Activated naive CD8-positive, alpha-beta T cell treated with anti-CD3 and anti-CD28 coated beads, Interleukin-2, amount 10 ng/mL, durations not matched to agents 7 days and 5 days (primary cell): ENCODE measurements at regions not wholly inside any gene's neighbourhood (a gene's known extent, or its start where the extent isn't known, plus 50 kb on each side); places are given as distances from the start of the nearest gene placed in this dataset.
"Not testable (repeated sequence)": the region's sequence is repeated elsewhere in the genome, so short reads cannot be mapped to it uniquely, and the experiment has no call there.

Source experiments
- ATAC-seq: fragments of 150-1000 bp; cut with Tn5 transposase; one replicate; pipeline ENCODE4 v1.10.0; 2021; ENCODE audit warnings: low read depth, moderate library complexity
- POLR2A ChIA-PET: fragments of 350-600 bp; sonication (Branson Sonifier 250); formaldehyde crosslinking; loops from one replicate; lab custom pipeline; 2021; ENCODE audit warnings: antibody characterized with exemption; lab: Charles Lee
- DNase-seq: peaks from one replicate; pipeline ENCODE4 v3.0.0; 2021
- H3K27ac Mint-ChIP-seq: one replicate; pipeline ENCODE4 v1.8.0; 2022; ENCODE audit warnings: mild to moderate bottlenecking, mixed read lengths
- H3K27me3 Mint-ChIP-seq: one replicate; pipeline ENCODE4 v1.8.0; 2022; ENCODE audit warnings: mild to moderate bottlenecking, moderate library complexity, mixed read lengths
- H3K36me3 Mint-ChIP-seq: one replicate; pipeline ENCODE4 v1.8.0; 2021; ENCODE audit warnings: mild to moderate bottlenecking, mixed read lengths
- H3K4me1 Mint-ChIP-seq: one replicate; pipeline ENCODE4 v1.8.0; 2021; ENCODE audit warnings: mixed read lengths
- H3K4me3 Mint-ChIP-seq: one replicate; pipeline ENCODE4 v1.8.0; 2022; ENCODE audit warnings: mild to moderate bottlenecking, moderate library complexity, mixed read lengths
- H3K9me3 Mint-ChIP-seq: one replicate; pipeline ENCODE4 v1.8.0; 2021; ENCODE audit warnings: mixed read lengths

DNA sequence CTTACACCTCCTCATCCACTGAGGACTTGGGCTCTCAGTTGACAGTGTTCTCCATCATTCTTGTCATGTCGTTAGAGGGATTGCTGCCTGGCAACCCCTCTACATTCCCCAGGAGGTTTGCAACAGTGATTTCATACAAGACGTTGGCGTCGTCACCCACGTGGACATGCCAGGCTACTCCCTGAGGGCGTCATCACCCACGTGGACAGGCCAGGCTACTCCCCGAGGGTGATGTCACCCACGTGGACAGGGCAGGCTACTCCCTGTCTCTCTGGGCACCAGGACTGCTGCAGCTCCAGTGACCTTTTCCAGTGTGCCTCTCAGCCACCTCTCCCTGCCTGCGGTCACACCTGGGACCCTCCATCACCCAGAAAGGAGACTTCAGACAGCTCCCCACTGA, 117.4 kb downstream of the SEPTIN7 start:
- H3K27me3 Mint-ChIP-seq, POLR2A ChIA-PET, DNase-seq, H3K36me3 Mint-ChIP-seq, ATAC-seq, H3K9me3 Mint-ChIP-seq, H3K27ac Mint-ChIP-seq, H3K4me3 Mint-ChIP-seq, H3K4me1 Mint-ChIP-seq: not testable (repeated sequence)

DNA sequence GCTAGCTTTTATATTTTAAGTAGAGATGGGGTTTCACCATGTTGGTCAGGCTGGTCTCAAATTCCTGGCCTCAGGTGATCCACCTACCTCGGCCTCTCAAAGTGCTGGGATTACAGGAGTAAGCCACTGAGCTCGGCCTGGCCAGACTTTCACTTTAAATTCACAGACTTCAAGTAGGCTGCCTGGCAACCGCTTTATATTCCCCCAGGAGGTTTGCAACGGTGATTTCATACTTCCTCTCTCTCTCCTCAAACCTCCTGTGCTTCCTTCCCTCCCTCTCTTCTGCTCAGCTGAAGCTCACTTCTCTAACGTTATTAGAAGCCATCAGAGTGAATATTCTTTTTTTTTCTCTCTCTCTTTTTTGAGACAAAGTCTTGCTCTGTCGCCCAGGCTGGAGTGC, 118.8 kb downstream of the SEPTIN7 start:
- H3K27ac Mint-ChIP-seq, DNase-seq, H3K9me3 Mint-ChIP-seq, ATAC-seq, H3K4me1 Mint-ChIP-seq, POLR2A ChIA-PET, H3K36me3 Mint-ChIP-seq, H3K27me3 Mint-ChIP-seq, H3K4me3 Mint-ChIP-seq: not testable (repeated sequence)

DNA sequence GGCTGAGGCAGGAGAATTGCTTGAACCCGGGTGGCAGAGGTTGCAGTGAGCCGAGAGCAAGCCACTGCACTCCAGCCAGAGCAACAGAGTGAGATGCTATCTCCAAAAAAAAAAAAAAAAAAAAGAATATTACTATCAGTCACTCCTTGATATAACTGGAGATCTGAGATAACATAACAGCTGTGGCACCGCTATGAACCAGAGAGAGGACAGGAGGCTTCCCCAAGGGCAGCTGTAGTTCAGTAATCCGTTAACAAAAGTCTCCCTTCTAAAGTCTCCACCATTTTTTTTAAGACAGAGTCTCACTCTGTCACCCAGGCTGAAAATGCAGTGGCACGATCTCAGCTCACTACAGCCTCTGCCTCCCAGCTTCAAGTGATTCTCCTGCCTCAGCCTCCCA, 120.5 kb downstream of the SEPTIN7 start:
- POLR2A ChIA-PET, H3K36me3 Mint-ChIP-seq, DNase-seq, H3K9me3 Mint-ChIP-seq, H3K4me3 Mint-ChIP-seq, H3K27me3 Mint-ChIP-seq, H3K27ac Mint-ChIP-seq, ATAC-seq, H3K4me1 Mint-ChIP-seq: not testable (repeated sequence)

DNA sequence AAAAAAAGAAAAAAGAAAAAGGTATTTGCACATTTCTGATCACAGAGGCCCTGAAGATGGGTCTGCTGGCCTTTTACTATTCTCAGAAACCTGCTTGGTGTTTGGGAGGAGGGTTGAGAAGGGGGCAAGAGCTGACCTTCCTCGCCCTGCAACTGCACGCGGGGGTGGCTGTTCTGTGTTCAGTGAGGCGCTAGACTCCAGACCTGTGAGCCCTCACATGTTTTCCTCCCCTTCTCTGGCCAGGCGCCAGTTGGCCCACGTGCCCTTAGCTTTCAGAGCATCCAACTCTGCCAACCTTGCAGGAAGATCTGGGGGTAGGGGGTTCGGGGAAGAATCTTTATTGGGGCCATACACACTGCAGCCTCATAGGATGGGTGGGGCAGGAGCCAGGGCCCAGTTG, 123.8 kb downstream of the SEPTIN7 start:
- ATAC-seq, DNase-seq, H3K36me3 Mint-ChIP-seq, H3K27me3 Mint-ChIP-seq, H3K4me1 Mint-ChIP-seq, H3K4me3 Mint-ChIP-seq, H3K9me3 Mint-ChIP-seq, POLR2A ChIA-PET, H3K27ac Mint-ChIP-seq: not testable (repeated sequence)

DNA sequence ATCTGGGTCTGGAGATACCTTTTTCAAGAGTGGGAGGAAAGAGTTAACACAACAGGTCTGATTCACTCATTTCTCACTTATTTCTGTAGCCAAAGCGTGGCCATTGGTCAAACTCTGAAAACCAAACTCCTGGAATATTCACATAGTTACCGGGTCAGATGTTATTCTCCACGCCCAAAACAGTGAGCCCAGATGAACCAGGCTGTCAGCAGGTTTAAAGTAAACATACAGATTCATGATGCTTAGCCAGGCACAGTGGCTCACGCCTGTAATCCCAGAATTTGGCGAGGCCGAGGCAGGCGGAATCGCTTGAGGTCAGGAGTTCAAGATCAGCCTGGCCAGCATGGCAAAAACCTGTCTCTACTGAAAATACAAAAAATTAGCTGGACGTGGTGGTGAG, 126.1 kb downstream of the SEPTIN7 start:
- H3K36me3 Mint-ChIP-seq, H3K27me3 Mint-ChIP-seq, DNase-seq, H3K4me3 Mint-ChIP-seq, H3K27ac Mint-ChIP-seq, ATAC-seq, H3K9me3 Mint-ChIP-seq, H3K4me1 Mint-ChIP-seq, POLR2A ChIA-PET: not testable (repeated sequence)

DNA sequence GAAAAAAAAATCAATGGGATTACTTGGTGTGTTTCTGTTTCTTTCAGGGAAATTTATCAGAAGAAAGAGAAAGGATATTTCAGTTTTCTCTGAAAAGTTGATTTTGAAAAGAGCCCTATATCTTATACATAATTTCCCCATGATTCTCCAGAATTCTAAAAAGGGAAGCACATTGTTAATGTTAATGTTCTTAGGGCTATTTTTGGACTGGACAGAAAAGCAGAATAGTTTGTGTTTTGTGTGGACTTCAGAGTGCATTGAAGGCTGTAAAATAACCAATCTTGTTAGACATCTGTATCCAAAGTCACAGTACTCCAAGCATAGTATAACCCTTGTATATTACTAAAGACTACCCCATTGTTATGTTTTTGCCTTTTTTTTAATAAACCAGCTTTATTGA, 130.3 kb downstream of the SEPTIN7 start:
- H3K9me3 Mint-ChIP-seq, H3K4me1 Mint-ChIP-seq, H3K36me3 Mint-ChIP-seq, H3K27ac Mint-ChIP-seq, H3K27me3 Mint-ChIP-seq, DNase-seq, POLR2A ChIA-PET, ATAC-seq, H3K4me3 Mint-ChIP-seq: not testable (repeated sequence)

DNA sequence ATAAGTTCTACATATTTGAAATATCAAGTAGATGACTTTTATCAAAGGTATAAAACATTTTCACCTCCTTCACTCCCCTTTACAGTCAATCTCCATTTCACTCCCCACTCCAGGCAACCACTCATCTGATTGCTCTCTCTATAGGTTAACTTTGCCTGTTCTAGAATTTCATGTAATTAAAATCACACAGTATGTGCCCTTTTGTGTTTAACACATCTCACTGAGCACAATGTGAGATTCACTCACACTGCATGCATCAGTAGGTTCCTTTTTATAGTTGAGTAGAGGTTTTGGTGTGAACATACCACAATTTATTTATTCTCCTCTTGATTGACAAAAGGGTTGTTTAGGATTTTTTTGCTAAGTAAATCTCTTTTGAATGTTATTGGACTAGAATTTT, 130.7 kb downstream of the SEPTIN7 start:
- POLR2A ChIA-PET = not testable (repeated sequence)

DNA sequence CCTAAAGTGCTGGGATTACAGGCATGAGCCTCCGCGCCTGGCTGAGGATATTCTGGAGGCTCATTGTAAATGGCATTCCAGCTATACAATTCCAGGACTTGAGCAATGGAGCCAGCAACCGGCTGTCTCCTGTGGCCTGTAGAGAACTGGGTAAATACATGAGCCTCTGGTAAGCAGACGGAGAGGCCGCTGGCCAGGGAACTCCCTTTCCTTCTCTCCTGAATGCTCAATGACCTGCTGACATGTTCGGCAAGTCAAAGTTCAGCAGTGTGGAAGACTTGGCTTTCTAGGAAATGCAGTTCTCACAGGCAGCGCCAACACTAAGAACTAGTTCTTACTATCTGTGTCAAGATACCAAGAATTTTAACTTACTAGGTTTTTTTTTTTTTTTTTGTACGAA, 139.8 kb downstream of the SEPTIN7 start:
- H3K4me3 Mint-ChIP-seq, POLR2A ChIA-PET, H3K4me1 Mint-ChIP-seq, H3K27me3 Mint-ChIP-seq, DNase-seq, H3K9me3 Mint-ChIP-seq, ATAC-seq, H3K27ac Mint-ChIP-seq, H3K36me3 Mint-ChIP-seq: not testable (repeated sequence)

More for the DNA sequence above, 130.7 kb downstream of the SEPTIN7 start:
- not testable (repeated sequence) for H3K4me3 Mint-ChIP-seq, DNase-seq, H3K9me3 Mint-ChIP-seq, H3K27ac Mint-ChIP-seq, H3K36me3 Mint-ChIP-seq, H3K4me1 Mint-ChIP-seq, ATAC-seq, H3K27me3 Mint-ChIP-seq

DNA sequence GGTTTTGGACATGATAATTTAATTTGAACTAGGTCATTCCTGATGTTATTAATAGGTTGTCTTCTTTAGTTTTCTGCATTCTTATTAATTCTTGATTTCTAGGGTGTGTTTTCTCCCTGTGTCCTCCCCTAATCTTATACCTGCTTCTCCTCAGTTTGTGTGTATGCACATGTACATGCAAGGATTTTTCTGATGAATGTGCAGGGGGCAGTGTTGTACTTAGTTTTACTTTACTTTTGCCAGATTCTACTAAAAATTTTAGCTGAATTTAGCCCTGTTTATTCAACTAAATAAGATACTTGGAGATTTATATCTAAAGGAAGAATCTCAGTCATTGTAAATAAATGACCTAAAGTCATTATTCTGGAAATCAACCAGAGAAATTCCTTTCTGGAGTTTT, 144.8 kb downstream of the SEPTIN7 start:
- H3K4me1 Mint-ChIP-seq, H3K36me3 Mint-ChIP-seq, DNase-seq, POLR2A ChIA-PET, ATAC-seq, H3K27me3 Mint-ChIP-seq, H3K27ac Mint-ChIP-seq, H3K9me3 Mint-ChIP-seq, H3K4me3 Mint-ChIP-seq: not testable (repeated sequence)

DNA sequence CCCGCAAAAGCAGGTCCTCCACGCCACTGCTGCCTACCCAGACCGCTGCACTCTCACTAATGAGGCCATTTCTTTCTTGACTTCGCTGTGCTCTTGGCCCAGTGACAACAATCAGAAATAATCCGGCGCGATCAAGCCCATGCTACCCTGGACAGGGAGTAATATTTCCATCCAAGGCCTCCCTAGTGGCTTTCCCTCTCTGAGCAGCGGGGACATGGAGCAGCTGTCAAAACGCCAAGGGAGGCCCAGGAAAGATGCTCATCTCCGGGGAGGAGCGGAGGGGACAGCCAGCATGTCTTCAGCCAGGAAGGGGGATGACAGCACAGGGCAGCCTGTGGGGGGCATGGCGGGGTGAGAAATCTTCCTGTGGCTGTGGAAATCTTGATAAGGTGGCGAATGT, 154.9 kb downstream of the SEPTIN7 start:
- ATAC-seq, H3K27me3 Mint-ChIP-seq, POLR2A ChIA-PET, H3K4me1 Mint-ChIP-seq, H3K36me3 Mint-ChIP-seq, H3K4me3 Mint-ChIP-seq, H3K9me3 Mint-ChIP-seq, H3K27ac Mint-ChIP-seq, DNase-seq: not testable (repeated sequence)

DNA sequence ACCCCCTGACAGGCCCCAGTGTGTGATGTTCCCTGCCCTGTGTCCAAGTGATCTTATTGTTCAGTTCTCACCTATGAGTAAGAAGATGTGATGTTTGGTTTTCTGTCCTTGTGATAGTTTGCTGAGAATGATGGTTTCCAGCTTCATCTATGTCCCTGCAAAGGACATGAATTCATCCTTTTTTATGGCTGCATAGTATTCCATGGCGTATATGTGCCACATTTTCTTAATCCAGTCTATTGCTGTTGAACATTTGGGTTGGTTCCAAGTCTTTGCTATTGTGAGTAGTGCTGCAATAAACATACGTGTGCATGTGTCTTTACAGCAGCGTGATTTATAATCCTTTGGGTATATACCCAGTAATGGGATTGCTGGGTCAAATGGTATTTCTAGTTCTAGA, 156.1 kb downstream of the SEPTIN7 start:
- POLR2A ChIA-PET, H3K36me3 Mint-ChIP-seq, ATAC-seq, H3K9me3 Mint-ChIP-seq, H3K27me3 Mint-ChIP-seq, H3K4me3 Mint-ChIP-seq, H3K4me1 Mint-ChIP-seq, H3K27ac Mint-ChIP-seq, DNase-seq: not testable (repeated sequence)

DNA sequence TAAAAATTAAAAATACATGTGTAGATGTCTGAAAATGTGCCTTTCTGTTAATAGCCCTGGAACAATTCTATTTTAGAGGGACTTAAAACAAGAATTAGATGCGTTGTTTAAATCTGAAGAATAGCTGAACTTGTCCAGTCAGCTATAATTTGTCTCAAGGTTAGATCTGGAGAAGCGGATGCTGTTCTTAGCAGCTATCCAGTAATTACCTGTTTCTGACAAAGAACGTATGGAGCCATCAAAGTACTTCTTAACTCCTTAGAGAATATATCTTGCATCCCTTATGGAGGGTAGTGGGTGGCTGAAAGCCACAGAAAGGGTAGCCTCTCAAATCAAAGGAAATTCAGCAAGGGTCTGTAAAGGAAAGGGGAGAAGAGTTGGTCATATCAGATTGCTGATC, 160.4 kb downstream of the SEPTIN7 start:
- H3K27ac Mint-ChIP-seq, H3K9me3 Mint-ChIP-seq, H3K27me3 Mint-ChIP-seq, POLR2A ChIA-PET, H3K4me1 Mint-ChIP-seq, DNase-seq, H3K36me3 Mint-ChIP-seq, ATAC-seq, H3K4me3 Mint-ChIP-seq: not testable (repeated sequence)

DNA sequence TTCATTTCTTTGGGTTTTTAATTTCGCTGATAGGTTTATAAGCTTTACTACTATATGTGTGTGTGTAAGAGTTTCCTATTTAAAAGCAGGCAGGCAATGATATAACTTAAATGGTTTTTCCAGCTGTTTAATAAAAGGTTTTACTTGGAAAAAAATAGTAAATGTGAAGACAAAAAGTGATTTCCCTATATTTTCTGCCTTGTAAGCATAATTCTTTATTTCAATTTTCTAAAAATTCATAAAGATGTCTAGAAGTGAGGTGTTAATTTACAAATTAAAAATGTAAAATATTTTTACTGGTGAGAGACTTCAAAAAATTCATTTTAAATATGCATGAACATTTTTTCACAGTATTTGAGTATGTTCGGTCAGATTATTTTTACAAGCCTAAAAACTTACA, 161.8 kb downstream of the SEPTIN7 start:
- ATAC-seq, DNase-seq, H3K36me3 Mint-ChIP-seq, H3K4me3 Mint-ChIP-seq, H3K4me1 Mint-ChIP-seq, H3K27ac Mint-ChIP-seq, H3K9me3 Mint-ChIP-seq, POLR2A ChIA-PET: not testable (repeated sequence)
- H3K27me3 Mint-ChIP-seq = peaks cover 11% of the 10 kb centered on the region

DNA sequence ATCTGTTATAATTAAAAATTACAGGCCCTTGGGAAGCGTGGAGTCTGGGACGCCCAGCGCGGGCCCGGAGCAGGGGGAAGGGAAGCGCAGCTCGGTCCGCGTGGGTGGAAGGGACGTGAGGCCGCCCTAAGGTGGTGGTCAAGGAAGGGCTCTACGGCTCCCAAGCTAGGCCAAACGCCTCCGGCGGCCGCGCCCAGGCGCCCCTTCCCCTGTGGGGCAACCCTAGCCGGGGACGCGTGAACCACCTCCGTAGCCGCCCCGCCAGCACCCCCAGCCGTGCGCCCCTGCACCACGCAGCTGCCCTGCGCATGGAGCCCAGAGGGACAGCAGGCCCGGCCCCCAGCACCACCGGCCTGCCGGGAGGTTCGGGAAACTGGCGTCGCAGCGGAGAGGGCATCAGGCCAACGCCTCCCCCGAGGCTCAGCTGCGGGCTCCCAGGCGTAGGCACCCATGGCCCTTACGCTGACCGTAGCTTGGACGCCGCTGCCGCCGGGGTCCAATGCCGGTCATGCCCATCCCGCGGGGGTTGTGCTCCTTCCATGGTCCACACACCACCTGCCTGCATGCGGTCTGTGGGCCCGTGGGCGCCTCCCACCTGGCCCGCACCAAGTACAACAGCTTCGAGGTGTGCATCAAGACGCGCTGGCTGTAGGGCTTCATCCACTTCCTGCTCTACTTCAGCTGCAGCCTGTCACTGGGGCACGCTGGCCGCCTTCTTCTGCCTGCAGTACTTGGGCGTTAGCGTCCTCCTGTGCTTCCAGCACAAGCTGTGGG, 166.7 kb downstream of the SEPTIN7 start:
- POLR2A ChIA-PET = no interaction called here
- H3K27me3 Mint-ChIP-seq = peaks cover 32% of the 10 kb centered on the region
- ATAC-seq = no peak
- DNase-seq = no peak
- no peak overlapping the region for H3K27ac Mint-ChIP-seq
- H3K4me3 Mint-ChIP-seq = no peak overlapping the region
- no peaks in the 10 kb centered on the region for H3K36me3 Mint-ChIP-seq
- H3K4me1 Mint-ChIP-seq = peaks cover 3% of the 10 kb centered on the region
- H3K9me3 Mint-ChIP-seq = no peaks in the 10 kb centered on the region
